VCaP (cell line): ENCODE measurements at regions not wholly inside any gene's neighbourhood (a gene's known extent, or its start where the extent isn't known, plus 50 kb on each side); places are given as distances from the start of the nearest gene placed in this dataset.

ENCODE experiments used
- H3K27ac ChIP-seq: fragments of 450-650 bp; 2 replicates; pipeline ENCODE4 v1.5.1; 2017
- TF ChIP-seq, protein P1 (sequence below): fragments of 450-650 bp; conservative IDR thresholded peaks from 2 replicates; pipeline ENCODE4 v1.5.1; 2017; ENCODE audit warnings: mild to moderate bottlenecking, moderate library complexity

GRCh38 chr7:46032353-46032752 lies 111.3 kb upstream of the IGFBP3 start:
- TF ChIP-seq, protein P1, sequence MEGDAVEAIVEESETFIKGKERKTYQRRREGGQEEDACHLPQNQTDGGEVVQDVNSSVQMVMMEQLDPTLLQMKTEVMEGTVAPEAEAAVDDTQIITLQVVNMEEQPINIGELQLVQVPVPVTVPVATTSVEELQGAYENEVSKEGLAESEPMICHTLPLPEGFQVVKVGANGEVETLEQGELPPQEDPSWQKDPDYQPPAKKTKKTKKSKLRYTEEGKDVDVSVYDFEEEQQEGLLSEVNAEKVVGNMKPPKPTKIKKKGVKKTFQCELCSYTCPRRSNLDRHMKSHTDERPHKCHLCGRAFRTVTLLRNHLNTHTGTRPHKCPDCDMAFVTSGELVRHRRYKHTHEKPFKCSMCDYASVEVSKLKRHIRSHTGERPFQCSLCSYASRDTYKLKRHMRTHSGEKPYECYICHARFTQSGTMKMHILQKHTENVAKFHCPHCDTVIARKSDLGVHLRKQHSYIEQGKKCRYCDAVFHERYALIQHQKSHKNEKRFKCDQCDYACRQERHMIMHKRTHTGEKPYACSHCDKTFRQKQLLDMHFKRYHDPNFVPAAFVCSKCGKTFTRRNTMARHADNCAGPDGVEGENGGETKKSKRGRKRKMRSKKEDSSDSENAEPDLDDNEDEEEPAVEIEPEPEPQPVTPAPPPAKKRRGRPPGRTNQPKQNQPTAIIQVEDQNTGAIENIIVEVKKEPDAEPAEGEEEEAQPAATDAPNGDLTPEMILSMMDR, result no peak
- no peak overlapping the region for H3K27ac ChIP-seq

DNA sequence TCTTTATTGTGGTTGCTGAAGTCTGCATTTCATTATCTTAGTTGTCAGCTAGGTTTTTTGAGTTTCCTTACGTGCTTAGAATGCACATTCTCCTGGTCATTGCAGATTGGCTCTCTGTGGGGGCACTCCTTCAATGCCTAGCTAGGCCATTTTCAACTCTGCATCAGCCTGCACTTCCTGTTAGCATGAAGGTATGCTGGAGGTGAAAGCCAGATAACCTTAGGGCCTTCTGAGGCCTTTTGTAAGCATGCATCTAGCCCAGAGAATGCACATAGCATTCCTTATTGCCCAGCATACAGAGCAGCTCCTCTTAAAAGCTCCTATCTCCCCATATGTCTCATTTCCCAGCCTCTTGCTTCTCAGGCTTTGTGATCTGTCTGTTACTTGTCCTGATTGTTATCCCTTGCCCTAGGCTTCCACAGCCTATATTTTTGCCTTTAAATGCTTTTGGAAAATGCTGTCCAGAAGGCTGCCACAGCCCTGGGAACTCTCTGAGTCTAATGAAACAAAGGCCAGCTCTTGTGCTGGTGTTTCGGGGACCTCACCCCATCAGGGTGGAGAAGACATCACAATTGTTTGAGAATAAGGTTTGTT lies 108.1 kb upstream of the IGFBP3 start:
- H3K27ac ChIP-seq, result no peak overlapping the region
- TF ChIP-seq, protein P1, result no peak

DNA sequence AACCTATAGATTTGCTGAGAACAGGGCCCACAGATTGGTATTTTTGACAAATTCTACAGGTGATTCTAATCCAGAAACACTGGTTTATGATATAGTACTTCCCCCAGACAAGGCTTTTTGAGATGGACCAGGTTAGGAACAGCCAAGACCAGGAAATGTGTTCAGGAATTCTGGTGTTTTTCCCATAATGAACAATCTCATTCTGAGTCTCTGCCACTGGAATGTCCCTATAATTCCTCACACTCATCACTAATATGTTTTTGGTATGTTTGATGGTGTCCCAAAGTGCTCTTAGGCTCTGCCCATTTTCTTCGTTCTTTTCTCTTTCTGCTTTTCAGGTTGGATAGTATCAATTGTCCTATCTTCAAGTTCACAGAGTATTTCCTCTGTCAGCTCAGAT lies 107.2 kb upstream of the IGFBP3 start:
- TF ChIP-seq, protein P1, result no peak
- H3K27ac ChIP-seq, result no peak overlapping the region

DNA sequence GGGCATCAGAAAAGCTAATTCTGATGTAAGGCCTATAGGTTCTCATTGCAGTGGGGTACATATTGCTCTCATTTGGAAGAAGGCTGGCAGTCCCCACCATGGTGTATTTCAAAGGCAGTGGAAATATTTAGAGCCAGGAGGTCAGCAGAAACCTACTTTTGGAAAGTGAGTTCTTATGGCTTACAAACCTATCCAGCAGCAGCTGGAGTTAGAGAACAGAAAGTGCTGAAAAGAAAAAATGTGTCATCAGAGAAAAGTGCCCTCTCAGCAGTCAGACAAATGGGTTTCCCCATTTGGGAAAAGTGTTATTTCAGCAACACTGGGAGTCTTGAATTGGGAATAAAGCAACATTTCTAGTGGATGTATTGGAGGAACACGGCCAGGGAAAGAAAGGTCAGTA lies 105.7 kb upstream of the IGFBP3 start:
- TF ChIP-seq, protein P1, result no peak
- no peak overlapping the region for H3K27ac ChIP-seq

DNA sequence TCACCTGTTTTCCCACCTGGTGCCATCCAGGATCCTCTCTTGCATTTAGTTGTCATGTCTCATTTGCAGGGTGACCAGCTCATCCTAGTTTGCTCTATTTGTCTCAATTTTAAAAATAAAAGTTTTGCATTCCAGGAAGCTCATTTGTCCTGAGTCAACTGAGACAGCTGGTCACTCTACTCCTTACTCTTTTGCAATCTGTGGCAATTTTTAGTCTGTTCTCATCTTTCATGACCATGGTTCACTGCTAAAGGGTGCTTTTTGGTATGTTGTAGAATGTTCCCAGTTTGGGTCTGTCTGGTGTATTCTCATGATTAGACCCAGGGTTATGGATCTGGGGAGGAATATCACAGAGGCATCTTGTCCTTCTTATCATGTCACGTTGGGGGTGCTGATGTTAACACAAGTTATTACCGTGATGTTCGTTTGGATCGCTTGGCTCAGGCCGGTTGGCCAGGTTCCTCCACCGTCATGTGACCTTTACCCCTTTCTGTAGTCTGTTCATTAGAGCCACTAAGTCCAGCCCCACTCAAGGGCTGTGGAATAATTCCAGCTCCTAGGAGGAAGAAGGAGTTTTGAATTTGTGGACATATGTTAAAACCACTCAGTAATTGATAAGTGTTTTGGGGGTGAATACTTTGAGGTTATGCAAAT lies 103.3 kb upstream of the IGFBP3 start:
- H3K27ac ChIP-seq, result no peak overlapping the region
- TF ChIP-seq, protein P1, result no peak

DNA sequence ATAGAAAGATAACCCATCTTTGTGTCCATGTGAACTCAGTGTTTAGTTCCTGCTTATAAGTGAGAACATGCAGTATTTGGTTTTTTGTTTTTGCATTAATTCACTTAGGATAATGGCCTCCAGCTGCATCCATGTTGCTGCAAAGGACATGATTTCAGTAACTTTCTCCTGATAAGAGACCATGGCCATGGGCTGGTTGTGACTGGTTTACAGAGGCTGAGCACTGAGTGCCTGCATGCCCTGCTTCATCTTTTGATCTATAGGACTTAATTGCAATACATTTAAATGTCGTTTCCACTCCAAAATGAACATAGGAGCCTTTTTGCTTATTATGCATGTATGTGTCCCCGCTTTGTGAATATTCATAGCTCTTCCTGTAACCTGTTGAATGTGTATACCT lies 101.3 kb upstream of the IGFBP3 start:
- no peak overlapping the region for H3K27ac ChIP-seq
- TF ChIP-seq, protein P1, result no peak

- TF ChIP-seq, protein P1, result no peak
These were observed 94.2 kb upstream of the IGFBP3 start for GRCh38 chr7:46015107-46015868.

More at GRCh38 chr7:46015107-46015868, 94.2 kb upstream of the IGFBP3 start:
- H3K27ac ChIP-seq, result no peak overlapping the region
